IMR-90 (cell line): ENCODE measurements at regions not wholly inside any gene's neighbourhood (a gene's known extent, or its start where the extent isn't known, plus 50 kb on each side); places are given as distances from the start of the nearest gene placed in this dataset.

Experiments
- FOS ChIP-seq: fragments of 150-350 bp; IDR thresholded peaks from 2 replicates; pipeline ENCODE4 v1.6.1; 2016; ENCODE audit warnings: low read depth, low read length
- MAFK ChIP-seq: IDR thresholded peaks from 2 replicates; pipeline ENCODE4 v1.6.1; 2012; ENCODE audit warnings: low read depth, low read length, improper control_type of control experiment
- MAZ ChIP-seq: IDR thresholded peaks from 2 replicates; pipeline ENCODE4 v1.6.1; 2012; ENCODE audit warnings: low read depth, mild to moderate bottlenecking, low read length, improper control_type of control experiment, moderate library complexity, borderline replicate concordance
- MXI1 ChIP-seq: IDR thresholded peaks from 2 replicates; pipeline ENCODE4 v1.6.1; 2012; ENCODE audit warnings: low read depth, mild to moderate bottlenecking, low read length, moderate library complexity, borderline replicate concordance
- POLR2A ChIP-seq: IDR thresholded peaks from 2 replicates; pipeline ENCODE4 v1.6.1; 2012; ENCODE audit warnings: mild to moderate bottlenecking, low read depth, low read length
- RAD21 ChIP-seq: IDR thresholded peaks from 2 replicates; pipeline ENCODE4 v1.6.1; 2012; ENCODE audit warnings: low read length, improper control_type of control experiment
- RCOR1 ChIP-seq: IDR thresholded peaks from 2 replicates; pipeline ENCODE4 v1.6.1; 2012; ENCODE audit warnings: mild to moderate bottlenecking, low read length, improper control_type of control experiment; ENCODE audit not compliant: insufficient replicate concordance
- RFX5 ChIP-seq: IDR thresholded peaks from 2 replicates; pipeline ENCODE4 v1.8.0; 2012; ENCODE audit warnings: low read depth, mild to moderate bottlenecking, low read length, moderate library complexity
- SMC3 ChIP-seq: fragments of 150-350 bp; IDR thresholded peaks from 2 replicates; pipeline ENCODE4 v1.6.1; 2016; ENCODE audit warnings: low read depth, mild to moderate bottlenecking, antibody characterized with exemption, low read length, moderate library complexity
- TF ChIP-seq, protein P1 (sequence below): conservative IDR thresholded peaks from 2 replicates; pipeline ENCODE4 v1.5.1; 2012; ENCODE audit warnings: mild to moderate bottlenecking, low read depth, low read length, improper control_type of control experiment
- TF ChIP-seq, protein P2 (sequence below): fragments of 150-350 bp; IDR thresholded peaks from 2 replicates; pipeline ENCODE4 v1.6.1; 2016; ENCODE audit warnings: low read depth, mild to moderate bottlenecking, low read length, moderate library complexity, borderline replicate concordance
- TF ChIP-seq, protein P3 (sequence below): fragments of 150-350 bp; IDR thresholded peaks from 2 replicates; pipeline ENCODE4 v1.6.1; 2017; ENCODE audit warnings: mild to moderate bottlenecking, antibody characterized with exemption, low read length, low read depth

DNA sequence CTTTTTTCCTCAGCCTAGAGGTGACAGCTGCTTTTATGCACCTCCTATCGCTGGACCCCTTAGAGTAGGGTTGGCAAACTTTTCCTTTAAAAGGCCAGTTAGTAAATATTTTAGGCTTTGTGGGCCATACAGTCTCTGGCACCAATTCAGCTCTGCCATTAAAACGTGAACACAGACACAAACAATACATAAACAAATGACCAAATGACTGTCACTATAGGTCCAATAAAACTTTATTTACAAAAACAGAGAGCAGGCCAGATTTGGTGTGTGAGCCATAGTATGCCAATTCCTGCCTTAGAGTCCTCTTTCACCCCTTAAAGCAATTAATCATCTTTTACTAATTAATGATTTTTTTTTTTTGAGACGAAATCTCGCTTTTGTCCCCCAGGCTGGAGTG lies 61.1 kb upstream of the RPS13 start:
- TF ChIP-seq, protein P1, sequence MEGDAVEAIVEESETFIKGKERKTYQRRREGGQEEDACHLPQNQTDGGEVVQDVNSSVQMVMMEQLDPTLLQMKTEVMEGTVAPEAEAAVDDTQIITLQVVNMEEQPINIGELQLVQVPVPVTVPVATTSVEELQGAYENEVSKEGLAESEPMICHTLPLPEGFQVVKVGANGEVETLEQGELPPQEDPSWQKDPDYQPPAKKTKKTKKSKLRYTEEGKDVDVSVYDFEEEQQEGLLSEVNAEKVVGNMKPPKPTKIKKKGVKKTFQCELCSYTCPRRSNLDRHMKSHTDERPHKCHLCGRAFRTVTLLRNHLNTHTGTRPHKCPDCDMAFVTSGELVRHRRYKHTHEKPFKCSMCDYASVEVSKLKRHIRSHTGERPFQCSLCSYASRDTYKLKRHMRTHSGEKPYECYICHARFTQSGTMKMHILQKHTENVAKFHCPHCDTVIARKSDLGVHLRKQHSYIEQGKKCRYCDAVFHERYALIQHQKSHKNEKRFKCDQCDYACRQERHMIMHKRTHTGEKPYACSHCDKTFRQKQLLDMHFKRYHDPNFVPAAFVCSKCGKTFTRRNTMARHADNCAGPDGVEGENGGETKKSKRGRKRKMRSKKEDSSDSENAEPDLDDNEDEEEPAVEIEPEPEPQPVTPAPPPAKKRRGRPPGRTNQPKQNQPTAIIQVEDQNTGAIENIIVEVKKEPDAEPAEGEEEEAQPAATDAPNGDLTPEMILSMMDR: no peak
- TF ChIP-seq POLR2A (no peak), FOS (no peak), SMC3 (no peak), RAD21 (no peak), RFX5 (no peak), MAZ (no peak), MAFK (no peak), RCOR1 (no peak), MXI1 (no peak)
- TF ChIP-seq, protein P2, sequence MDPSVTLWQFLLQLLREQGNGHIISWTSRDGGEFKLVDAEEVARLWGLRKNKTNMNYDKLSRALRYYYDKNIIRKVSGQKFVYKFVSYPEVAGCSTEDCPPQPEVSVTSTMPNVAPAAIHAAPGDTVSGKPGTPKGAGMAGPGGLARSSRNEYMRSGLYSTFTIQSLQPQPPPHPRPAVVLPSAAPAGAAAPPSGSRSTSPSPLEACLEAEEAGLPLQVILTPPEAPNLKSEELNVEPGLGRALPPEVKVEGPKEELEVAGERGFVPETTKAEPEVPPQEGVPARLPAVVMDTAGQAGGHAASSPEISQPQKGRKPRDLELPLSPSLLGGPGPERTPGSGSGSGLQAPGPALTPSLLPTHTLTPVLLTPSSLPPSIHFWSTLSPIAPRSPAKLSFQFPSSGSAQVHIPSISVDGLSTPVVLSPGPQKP: no peak
- TF ChIP-seq, protein P3, sequence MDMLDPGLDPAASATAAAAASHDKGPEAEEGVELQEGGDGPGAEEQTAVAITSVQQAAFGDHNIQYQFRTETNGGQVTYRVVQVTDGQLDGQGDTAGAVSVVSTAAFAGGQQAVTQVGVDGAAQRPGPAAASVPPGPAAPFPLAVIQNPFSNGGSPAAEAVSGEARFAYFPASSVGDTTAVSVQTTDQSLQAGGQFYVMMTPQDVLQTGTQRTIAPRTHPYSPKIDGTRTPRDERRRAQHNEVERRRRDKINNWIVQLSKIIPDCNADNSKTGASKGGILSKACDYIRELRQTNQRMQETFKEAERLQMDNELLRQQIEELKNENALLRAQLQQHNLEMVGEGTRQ: no peak
